CD4-positive, alpha-beta T cell treated with Interleukin-10 for 1 hour (primary cell): ENCODE measurements at regions not wholly inside any gene's neighbourhood (a gene's known extent, or its start where the extent isn't known, plus 50 kb on each side); places are given as distances from the start of the nearest gene placed in this dataset.

Experiments used
- DNase-seq: peaks from one replicate; pipeline ENCODE4 v3.0.0-alpha.2; 2020

GRCh38 chr1:55694310-55694801, 479.2 kb upstream of the USP24 start:
- no peak for DNase-seq

GRCh38 chr1:55692726-55693125, 477.6 kb upstream of the USP24 start:
- DNase-seq = no peak

- DNase-seq = no peak
These were observed 475.2 kb upstream of the USP24 start for GRCh38 chr1:55690366-55690765.

GRCh38 chr1:55689800-55690199, 474.6 kb upstream of the USP24 start:
- no peak for DNase-seq

- DNase-seq = no peak
These were observed 470.4 kb upstream of the USP24 start for GRCh38 chr1:55685560-55685959.

- no peak for DNase-seq
These were observed 469.0 kb upstream of the USP24 start for GRCh38 chr1:55684131-55684650.

GRCh38 chr1:55682198-55682597, 467.0 kb upstream of the USP24 start:
- no peak for DNase-seq

- no peak for DNase-seq
These were observed 464.8 kb upstream of the USP24 start for GRCh38 chr1:55679971-55680370.

- no peak for DNase-seq
These were observed 458.3 kb upstream of the USP24 start for GRCh38 chr1:55673416-55673815.

- DNase-seq = no peak
These were observed 455.3 kb upstream of the USP24 start for GRCh38 chr1:55670331-55671082.

- no peak for DNase-seq
These were observed 454.1 kb upstream of the USP24 start for GRCh38 chr1:55669293-55669692.

- DNase-seq = no peak
These were observed 447.7 kb upstream of the USP24 start for GRCh38 chr1:55662875-55663274.

- no peak for DNase-seq
These were observed 443.8 kb upstream of the USP24 start for GRCh38 chr1:55658917-55659316.

- no peak for DNase-seq
These were observed 439.6 kb upstream of the USP24 start for GRCh38 chr1:55654750-55655149.

GRCh38 chr1:55654171-55654570, 439.0 kb upstream of the USP24 start:
- DNase-seq = no peak

- no peak for DNase-seq
These were observed 435.3 kb upstream of the USP24 start for GRCh38 chr1:55650444-55650843.

- DNase-seq = no peak
These were observed 431.0 kb upstream of the USP24 start for GRCh38 chr1:55646181-55646580.

GRCh38 chr1:55645270-55645669, 430.1 kb upstream of the USP24 start:
- DNase-seq = no peak

- DNase-seq = no peak
These were observed 426.8 kb upstream of the USP24 start for GRCh38 chr1:55641947-55642346.

GRCh38 chr1:55640708-55641473, 425.7 kb upstream of the USP24 start:
- DNase-seq = peak; percentile 19

GRCh38 chr1:55639526-55639925, 424.4 kb upstream of the USP24 start:
- DNase-seq = no peak

- no peak for DNase-seq
These were observed 423.9 kb upstream of the USP24 start for GRCh38 chr1:55639051-55639450.

- DNase-seq = no peak
These were observed 421.5 kb upstream of the USP24 start for GRCh38 chr1:55636696-55637095.

- no peak for DNase-seq
These were observed 420.7 kb upstream of the USP24 start for GRCh38 chr1:55635856-55636255.
